HEK293 (cell line): ENCODE measurements at regions not wholly inside any gene's neighbourhood (a gene's known extent, or its start where the extent isn't known, plus 50 kb on each side); places are given as distances from the start of the nearest gene placed in this dataset.

ENCODE experiments used
- CTCF ChIA-PET: fragments of 350-600 bp; formaldehyde crosslinking; extraction: SDS; loops from one replicate; lab custom pipeline; 2021; ENCODE audit warnings: antibody characterized with exemption; lab: Yijun Ruan, JAX
- POLR2A ChIA-PET: fragments of 300-600 bp; formaldehyde crosslinking; extraction: SDS; loops from one replicate; lab custom pipeline; 2020; ENCODE audit warnings: antibody characterized with exemption, inconsistent platforms; lab: Yijun Ruan, JAX
- H3K27ac ChIP-seq: fragments of 200-500 bp; sonication (Bioruptor generic); 2 replicates; pipeline ENCODE4 v1.5.1; 2014; ENCODE audit warnings: low read depth, low read length, control low read depth, inconsistent platforms; ENCODE audit errors: extremely low read depth
- H3K36me3 ChIP-seq, 2 experiments: fragments of 200-500 bp in 1 of 2; sonication (Bioruptor generic) in 1 of 2; 1 replicate in 1 of 2; 2 replicates in 1 of 2; pipeline ENCODE4 v1.5.1; 2014 to 2017; ENCODE audit warnings: inconsistent platforms in 2 of 2, low read length in 2 of 2; ENCODE audit not compliant: control insufficient read depth in 2 of 2, insufficient read depth in 1 of 2
- H3K4me1 ChIP-seq: fragments of 200-500 bp; sonication (Bioruptor generic); 2 replicates; pipeline ENCODE4 v1.5.1; 2014; ENCODE audit warnings: mild to moderate bottlenecking, low read length, inconsistent platforms; ENCODE audit not compliant: control insufficient read depth, insufficient read depth
- H3K4me3 ChIP-seq: 2 replicates; pipeline ENCODE4 v1.5.1; 2011; ENCODE audit warnings: low read depth, mild to moderate bottlenecking, control low read depth, low read length, moderate library complexity
- H3K9me3 ChIP-seq: fragments of 200-500 bp; sonication (Bioruptor generic); 2 replicates; pipeline ENCODE4 v1.5.1; 2014; ENCODE audit warnings: low read depth, low read length, inconsistent platforms; ENCODE audit not compliant: control insufficient read depth, insufficient read depth
- BCL11A ChIP-seq: fragments of 450-650 bp; formaldehyde crosslinking; IDR thresholded peaks from 2 replicates; pipeline ENCODE4 v1.5.1; 2016; ENCODE audit warnings: low read depth, missing biosample characterization, missing genetic modification characterization
- CTCF ChIP-seq: fragments of 450-650 bp; formaldehyde crosslinking; IDR thresholded peaks from 2 replicates; pipeline ENCODE4 v1.5.1; 2016; ENCODE audit warnings: missing biosample characterization, missing genetic modification characterization
- HIC1 ChIP-seq: fragments of 450-650 bp; formaldehyde crosslinking; IDR thresholded peaks from 2 replicates; pipeline ENCODE4 v1.5.1; 2016; ENCODE audit warnings: missing biosample characterization, missing genetic modification characterization
- INSM2 ChIP-seq: fragments of 450-650 bp; formaldehyde crosslinking; IDR thresholded peaks from 2 replicates; pipeline ENCODE4 v1.5.1; 2016; ENCODE audit warnings: missing biosample characterization, missing genetic modification characterization
- SCRT1 ChIP-seq: fragments of 450-650 bp; formaldehyde crosslinking; IDR thresholded peaks from 2 replicates; pipeline ENCODE4 v1.5.1; 2016; ENCODE audit warnings: missing biosample characterization, missing genetic modification characterization, borderline replicate concordance
- YY1 ChIP-seq: fragments of 450-650 bp; formaldehyde crosslinking; IDR thresholded peaks from 2 replicates; pipeline ENCODE4 v1.5.1; 2018; ENCODE audit warnings: missing biosample characterization, missing genetic modification characterization
- ZBTB1 ChIP-seq: fragments of 450-650 bp; formaldehyde crosslinking; IDR thresholded peaks from 2 replicates; pipeline ENCODE4 v1.5.1; 2016; ENCODE audit warnings: missing biosample characterization, missing genetic modification characterization
- ZNF114 ChIP-seq: fragments of 450-650 bp; formaldehyde crosslinking; IDR thresholded peaks from 2 replicates; pipeline ENCODE4 v1.5.0; 2017; ENCODE audit warnings: missing biosample characterization, missing genetic modification characterization
- ZNF155 ChIP-seq: fragments of 450-650 bp; formaldehyde crosslinking; IDR thresholded peaks from 2 replicates; pipeline ENCODE4 v1.5.1; 2016; ENCODE audit warnings: missing biosample characterization, missing genetic modification characterization
- ZNF157 ChIP-seq: fragments of 450-650 bp; formaldehyde crosslinking; IDR thresholded peaks from 2 replicates; pipeline ENCODE4 v1.5.1; 2016; ENCODE audit warnings: missing biosample characterization, missing genetic modification characterization
- ZNF18 ChIP-seq: fragments of 450-650 bp; formaldehyde crosslinking; IDR thresholded peaks from 2 replicates; pipeline ENCODE4 v1.5.1; 2016; ENCODE audit warnings: missing biosample characterization, missing genetic modification characterization
- ZNF19 ChIP-seq: fragments of 450-650 bp; formaldehyde crosslinking; IDR thresholded peaks from 2 replicates; pipeline ENCODE4; 2016; ENCODE audit warnings: missing biosample characterization, missing genetic modification characterization, low read depth
- ZNF26 ChIP-seq: fragments of 450-650 bp; formaldehyde crosslinking; IDR thresholded peaks from 2 replicates; pipeline ENCODE4 v1.5.1; 2016; ENCODE audit warnings: missing biosample characterization, missing genetic modification characterization
- ZNF324 ChIP-seq: fragments of 450-650 bp; formaldehyde crosslinking; IDR thresholded peaks from 2 replicates; pipeline ENCODE4 v1.5.1; 2016; ENCODE audit warnings: missing biosample characterization, missing genetic modification characterization
- ZNF501 ChIP-seq: fragments of 450-650 bp; formaldehyde crosslinking; IDR thresholded peaks from 2 replicates; pipeline ENCODE4 v1.5.1; 2016; ENCODE audit warnings: missing biosample characterization, missing genetic modification characterization
- ZNF530 ChIP-seq: fragments of 450-650 bp; formaldehyde crosslinking; IDR thresholded peaks from 2 replicates; pipeline ENCODE4 v1.5.1; 2016; ENCODE audit warnings: low read depth, missing biosample characterization, missing genetic modification characterization
- ZNF776 ChIP-seq: fragments of 450-650 bp; formaldehyde crosslinking; IDR thresholded peaks from 2 replicates; pipeline ENCODE4 v1.5.0; 2017; ENCODE audit warnings: missing biosample characterization, missing genetic modification characterization, borderline replicate concordance

- no peaks in the 10 kb centered on the region for H3K36me3 ChIP-seq
- ChIA-PET CTCF (interaction anchor here (0.6 to 1.4 kb wide), 3 partner anchors 27 to 323 kb away, joined by 3 to 4 read pairs (median 3); no protein-coding TSS in a partner anchor), POLR2A (no interaction called here)
- no peaks in the 10 kb centered on the region for H3K9me3 ChIP-seq
- H3K27ac ChIP-seq, result no peak overlapping the region
- no peak overlapping the region for H3K4me3 ChIP-seq
- H3K4me1 ChIP-seq, result no peaks in the 10 kb centered on the region
- TF ChIP-seq HIC1 (tag by site-specific recombination), result no peak
- TF ChIP-seq INSM2 (tag by site-specific recombination), result no peak
- TF ChIP-seq ZNF19, result no peak
- TF ChIP-seq BCL11A (tag by site-specific recombination), result no peak
- no peak for TF ChIP-seq ZBTB1 (tag by site-specific recombination)
Observed at GRCh38 chr18:61273533-61273932, 59.7 kb upstream of the CDH20 start.

- no peaks in the 10 kb centered on the region for H3K9me3 ChIP-seq
- POLR2A ChIA-PET, result no interaction called here
- no peaks in the 10 kb centered on the region for H3K36me3 ChIP-seq
- H3K4me1 ChIP-seq, result no peaks in the 10 kb centered on the region
- TF ChIP-seq ZNF776 (tag by site-specific recombination) (no peak), CTCF (tag by site-specific recombination) (no peak), YY1 (tag by site-specific recombination) (no peak), ZNF501 (tag by site-specific recombination) (no peak), ZNF530 (tag by site-specific recombination) (no peak), SCRT1 (no peak)
- CTCF ChIA-PET, result interaction anchor here (0.5 to 1.4 kb wide), 2 partner anchors 28 to 218 kb away, joined by 3 to 4 read pairs; no protein-coding TSS in a partner anchor
- H3K27ac ChIP-seq, result no peak overlapping the region
- H3K4me3 ChIP-seq, result no peak overlapping the region
Observed at GRCh38 chr18:61274416-61274960, 58.7 kb upstream of the CDH20 start.

- CTCF ChIA-PET, result interaction anchor here (1.3 kb wide), 1 partner anchor 44 kb away, joined by 4 read pairs; no protein-coding TSS in a partner anchor
- POLR2A ChIA-PET, result no interaction called here
- no peaks in the 10 kb centered on the region for H3K36me3 ChIP-seq
- no peaks in the 10 kb centered on the region for H3K9me3 ChIP-seq
- H3K4me1 ChIP-seq, result no peaks in the 10 kb centered on the region
- no peak for TF ChIP-seq ZNF26 (tag by site-specific recombination)
- no peak for TF ChIP-seq ZNF18 (tag by site-specific recombination)
- TF ChIP-seq ZNF114 (tag by site-specific recombination), result no peak
- no peak for TF ChIP-seq ZNF157 (tag by site-specific recombination)
- no peak for TF ChIP-seq ZNF155
- TF ChIP-seq ZNF324 (tag by site-specific recombination), result no peak
- no peak overlapping the region for H3K27ac ChIP-seq
- H3K4me3 ChIP-seq, result no peak overlapping the region
Observed at GRCh38 chr18:61277808-61278207, 55.4 kb upstream of the CDH20 start.
